Osteoblast (primary cell): ENCODE measurements at regions not wholly inside any gene's neighbourhood (a gene's known extent, or its start where the extent isn't known, plus 50 kb on each side); places are given as distances from the start of the nearest gene placed in this dataset.

Source experiments
- DNase-seq: peaks from one replicate; pipeline ENCODE4 v3.0.0; 2011; ENCODE audit warnings: low spot score, mixed read lengths; ENCODE audit not compliant: insufficient read length; ENCODE audit errors: missing footprints
- H2AFZ ChIP-seq: 2 replicates; pipeline ENCODE4 v1.6.0; 2011; ENCODE audit warnings: mild to moderate bottlenecking, low read length
- H3K27ac ChIP-seq: 2 replicates; pipeline ENCODE4 v1.5.1; 2011; ENCODE audit warnings: mild to moderate bottlenecking, low read depth, low read length, moderate library complexity
- H3K27me3 ChIP-seq: 2 replicates; pipeline ENCODE4 v1.6.0; 2012; ENCODE audit warnings: mild to moderate bottlenecking, control low read depth, inconsistent platforms, low read length, moderate library complexity; ENCODE audit not compliant: insufficient read depth
- H3K36me3 ChIP-seq: 2 replicates; pipeline ENCODE4 v1.5.1; 2011; ENCODE audit warnings: mild to moderate bottlenecking, low read length, control low read depth, moderate library complexity; ENCODE audit not compliant: insufficient read depth
- H3K4me1 ChIP-seq: 2 replicates; pipeline ENCODE4 v1.5.1; 2011; ENCODE audit warnings: mild to moderate bottlenecking, low read length, control low read depth, moderate library complexity; ENCODE audit not compliant: insufficient read depth
- H3K4me2 ChIP-seq: 2 replicates; pipeline ENCODE4 v1.6.0; 2011; ENCODE audit warnings: mild to moderate bottlenecking, low read length; ENCODE audit not compliant: insufficient read depth
- H3K4me3 ChIP-seq: fragments of 200-600 bp; sonication (generic); 3 replicates; pipeline ENCODE4 v1.5.1; 2012; ENCODE audit warnings: mild to moderate bottlenecking, low read length, inconsistent platforms; ENCODE audit not compliant: insufficient read depth
- H3K79me2 ChIP-seq: 2 replicates; pipeline ENCODE4 v1.6.0; 2012; ENCODE audit warnings: mild to moderate bottlenecking, low read length, control low read depth, inconsistent platforms; ENCODE audit not compliant: insufficient read depth
- H3K9me3 ChIP-seq: 2 replicates; pipeline ENCODE4 v1.5.1; 2011; ENCODE audit warnings: low read depth, low read length, control low read depth
- H4K20me1 ChIP-seq: 2 replicates; pipeline ENCODE4 v1.6.0; 2012; ENCODE audit warnings: mild to moderate bottlenecking, low read length, control low read depth; ENCODE audit not compliant: insufficient read depth
- TF ChIP-seq, protein P1 (sequence below): IDR thresholded peaks from 2 replicates; pipeline ENCODE4 v1.5.1; 2011; ENCODE audit warnings: mild to moderate bottlenecking, low read depth, low read length, moderate library complexity; ENCODE audit errors: extremely low read depth

- Histone ChIP-seq H2AFZ (no peak overlapping the region), H3K36me3 (no peaks in the 10 kb centered on the region), H3K27me3 (no peaks in the 10 kb centered on the region), H3K79me2 (no peaks in the 10 kb centered on the region), H3K4me2 (no peak overlapping the region), H3K4me3 (no peak overlapping the region), H3K27ac (no peak overlapping the region), H3K4me1 (no peaks in the 10 kb centered on the region), H3K9me3 (no peaks in the 10 kb centered on the region), H4K20me1 (no peaks in the 10 kb centered on the region)
- no peak for DNase-seq
- TF ChIP-seq, protein P1, sequence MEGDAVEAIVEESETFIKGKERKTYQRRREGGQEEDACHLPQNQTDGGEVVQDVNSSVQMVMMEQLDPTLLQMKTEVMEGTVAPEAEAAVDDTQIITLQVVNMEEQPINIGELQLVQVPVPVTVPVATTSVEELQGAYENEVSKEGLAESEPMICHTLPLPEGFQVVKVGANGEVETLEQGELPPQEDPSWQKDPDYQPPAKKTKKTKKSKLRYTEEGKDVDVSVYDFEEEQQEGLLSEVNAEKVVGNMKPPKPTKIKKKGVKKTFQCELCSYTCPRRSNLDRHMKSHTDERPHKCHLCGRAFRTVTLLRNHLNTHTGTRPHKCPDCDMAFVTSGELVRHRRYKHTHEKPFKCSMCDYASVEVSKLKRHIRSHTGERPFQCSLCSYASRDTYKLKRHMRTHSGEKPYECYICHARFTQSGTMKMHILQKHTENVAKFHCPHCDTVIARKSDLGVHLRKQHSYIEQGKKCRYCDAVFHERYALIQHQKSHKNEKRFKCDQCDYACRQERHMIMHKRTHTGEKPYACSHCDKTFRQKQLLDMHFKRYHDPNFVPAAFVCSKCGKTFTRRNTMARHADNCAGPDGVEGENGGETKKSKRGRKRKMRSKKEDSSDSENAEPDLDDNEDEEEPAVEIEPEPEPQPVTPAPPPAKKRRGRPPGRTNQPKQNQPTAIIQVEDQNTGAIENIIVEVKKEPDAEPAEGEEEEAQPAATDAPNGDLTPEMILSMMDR, result no peak
Measured at GRCh38 chr2:84052913-84053312, 406.2 kb downstream of the SUCLG1 start.

DNA sequence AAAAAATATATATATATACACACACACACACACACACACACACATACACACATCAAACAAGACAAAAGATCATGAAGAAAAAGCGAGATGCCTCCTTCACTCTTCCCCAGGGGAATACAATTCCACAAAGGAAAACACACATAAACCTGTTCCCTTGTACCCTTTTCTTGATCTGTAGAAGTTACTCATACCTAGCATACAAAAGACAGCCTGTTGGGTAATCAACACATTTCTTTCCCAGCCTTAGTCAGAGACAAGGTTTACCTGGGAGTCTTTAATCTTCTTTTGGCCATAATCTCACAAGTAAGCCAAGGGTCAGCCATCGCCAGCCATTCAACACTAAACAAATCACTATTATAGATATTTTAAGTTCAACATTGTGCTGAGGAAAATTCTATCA, 407.0 kb downstream of the SUCLG1 start:
- H3K4me2 ChIP-seq, result no peak overlapping the region
- DNase-seq, result no peak
- H3K79me2 ChIP-seq, result no peaks in the 10 kb centered on the region
- H4K20me1 ChIP-seq, result no peaks in the 10 kb centered on the region
- H3K9me3 ChIP-seq, result no peaks in the 10 kb centered on the region
- no peaks in the 10 kb centered on the region for H3K36me3 ChIP-seq
- H2AFZ ChIP-seq, result no peak overlapping the region
- no peaks in the 10 kb centered on the region for H3K27me3 ChIP-seq
- H3K4me3 ChIP-seq, result no peak overlapping the region
- H3K27ac ChIP-seq, result no peak overlapping the region
- TF ChIP-seq, protein P1, result no peak
- no peaks in the 10 kb centered on the region for H3K4me1 ChIP-seq

- Histone ChIP-seq H3K27me3 (no peaks in the 10 kb centered on the region), H3K36me3 (no peaks in the 10 kb centered on the region), H3K9me3 (no peaks in the 10 kb centered on the region), H3K79me2 (no peaks in the 10 kb centered on the region), H3K4me2 (no peak overlapping the region), H4K20me1 (no peaks in the 10 kb centered on the region), H2AFZ (no peak overlapping the region), H3K4me3 (no peak overlapping the region), H3K4me1 (no peaks in the 10 kb centered on the region), H3K27ac (no peak overlapping the region)
- DNase-seq, result no peak
- TF ChIP-seq, protein P1, result no peak
Measured at GRCh38 chr2:84048964-84049363, 410.1 kb downstream of the SUCLG1 start.

DNA sequence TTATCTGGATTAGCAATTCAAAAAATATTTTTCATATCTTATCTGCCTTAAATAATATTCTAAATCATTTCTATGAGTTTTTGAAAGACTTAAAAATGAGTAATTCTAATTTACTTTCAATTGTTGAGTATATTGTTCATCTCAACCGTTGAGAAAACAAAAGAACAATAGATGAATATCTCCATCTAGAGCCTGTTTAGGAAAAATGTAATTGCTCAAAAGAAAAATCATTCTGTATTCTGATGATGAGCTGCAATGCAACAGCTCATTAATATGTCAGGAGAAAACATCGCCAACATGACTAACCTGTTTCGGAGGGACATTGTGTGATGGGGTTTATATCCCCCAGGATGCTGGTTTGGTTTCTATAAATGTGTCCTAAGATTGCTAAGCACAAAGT, 417.6 kb downstream of the SUCLG1 start:
- H3K4me1 ChIP-seq, result no peaks in the 10 kb centered on the region
- H3K9me3 ChIP-seq, result peaks cover 2% of the 10 kb centered on the region
- no peaks in the 10 kb centered on the region for H3K36me3 ChIP-seq
- no peak overlapping the region for H3K27ac ChIP-seq
- H3K4me3 ChIP-seq, result no peak overlapping the region
- no peaks in the 10 kb centered on the region for H3K27me3 ChIP-seq
- H4K20me1 ChIP-seq, result no peaks in the 10 kb centered on the region
- no peak for DNase-seq
- H2AFZ ChIP-seq, result no peak overlapping the region
- H3K4me2 ChIP-seq, result no peak overlapping the region
- H3K79me2 ChIP-seq, result no peaks in the 10 kb centered on the region
- TF ChIP-seq, protein P1, result no peak
